ENCODE measurements at regions not wholly inside any gene's neighbourhood (a gene's known extent, or its start where the extent isn't known, plus 50 kb on each side); places are given as distances from the start of the nearest gene placed in this dataset.

DNA sequence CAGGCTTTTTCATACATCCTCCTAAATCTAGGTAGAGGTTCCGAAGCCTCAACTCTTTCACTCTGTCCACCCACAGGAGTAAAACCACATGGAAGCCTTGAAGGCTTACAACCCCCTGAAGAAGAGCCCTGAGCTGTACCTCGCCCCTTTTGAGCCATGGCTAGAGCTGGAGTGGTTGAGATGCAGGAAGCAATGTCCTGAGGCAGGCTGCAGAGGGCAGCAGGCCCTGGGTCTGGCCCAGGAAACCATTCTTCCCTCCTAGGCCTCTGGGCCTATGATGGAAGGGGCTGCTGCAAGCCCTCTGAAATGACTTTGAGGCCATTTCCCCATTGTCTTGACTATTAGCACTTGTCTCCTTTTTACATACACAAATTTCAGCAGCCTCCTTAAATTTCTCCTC, 1503.0 kb downstream of the KCNT2 start:
- Mint-ChIP-seq H3K9me3 (peaks cover 5 to 55% (median 30%) of the 10 kb centered on the region in 6 donors), H3K27me3 (ENCODE audit: low read depth in 3 of 3) (peaks cover 0 to 3% (median 0%) of the 10 kb centered on the region in 3 donors), H3K4me1 (no peaks in the 10 kb centered on the region), H3K4me3 (no peak overlapping the region), H3K27ac (no peak overlapping the region), H3K36me3 (peaks cover 0 to 6% (median 0%) of the 10 kb centered on the region in 3 donors)
- DNase-seq = no peak

DNA sequence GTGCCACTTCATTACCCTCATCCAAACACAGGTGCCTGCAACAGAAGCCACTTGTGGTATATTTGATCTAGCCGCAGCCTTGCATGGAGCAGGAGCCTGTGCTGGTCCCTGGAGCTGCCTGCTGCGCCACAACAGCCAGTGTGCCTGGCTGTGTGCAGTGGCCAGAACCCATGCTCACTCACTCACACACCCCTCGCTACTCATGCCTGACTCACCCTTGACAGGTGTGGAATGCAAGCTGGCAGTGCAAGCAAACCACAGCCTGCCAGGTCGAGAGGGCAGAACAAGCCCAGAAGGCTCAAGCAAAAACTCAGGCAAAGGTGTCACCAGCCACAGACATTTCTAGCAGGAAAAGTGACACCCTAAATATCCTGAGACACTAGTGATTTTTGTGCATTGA, 1510.9 kb downstream of the KCNT2 start:
- Mint-ChIP-seq H3K27me3 (ENCODE audit: low read depth in 3 of 3) (peaks cover 0 to 4% (median 0%) of the 10 kb centered on the region in 3 donors), H3K27ac (no peak overlapping the region), H3K36me3 (no peaks in the 10 kb centered on the region), H3K4me3 (no peak overlapping the region), H3K9me3 (peaks cover 15 to 49% (median 28%) of the 10 kb centered on the region in 6 donors), H3K4me1 (no peaks in the 10 kb centered on the region)
- DNase-seq = no peak

DNA sequence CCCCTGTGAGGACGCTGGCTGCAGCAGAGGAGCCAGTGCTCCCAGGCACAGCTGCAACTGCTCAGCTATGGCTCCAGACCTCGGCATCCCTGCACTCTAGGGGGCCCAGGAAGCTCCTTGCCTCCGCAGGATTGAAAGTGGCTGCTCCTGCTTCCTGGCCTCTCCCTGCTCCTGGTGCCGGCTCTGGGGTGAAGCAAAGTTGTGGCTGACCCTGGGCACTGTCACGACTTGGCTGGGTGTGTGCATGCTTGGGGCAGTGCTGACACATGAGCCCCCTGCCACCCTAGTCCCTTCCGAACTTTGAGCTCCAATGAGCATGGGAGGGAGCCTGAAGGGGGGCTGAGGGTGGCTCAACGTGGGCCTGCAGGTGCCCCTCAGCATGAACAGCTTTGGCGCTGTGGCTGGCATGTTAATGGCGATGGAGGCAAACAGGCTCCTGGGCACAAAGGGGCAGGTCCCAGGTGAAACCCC, 1512.2 kb downstream of the KCNT2 start:
- no peak overlapping the region for H3K27ac Mint-ChIP-seq
- peaks cover 15 to 54% (median 31%) of the 10 kb centered on the region in 6 donors for H3K9me3 Mint-ChIP-seq
- peaks cover 0 to 5% (median 0%) of the 10 kb centered on the region in 3 donors for H3K27me3 Mint-ChIP-seq (ENCODE audit: low read depth in 3 of 3)
- H3K4me1 Mint-ChIP-seq = no peaks in the 10 kb centered on the region
- no peak overlapping the region for H3K4me3 Mint-ChIP-seq
- no peak for DNase-seq
- no peaks in the 10 kb centered on the region for H3K36me3 Mint-ChIP-seq

DNA sequence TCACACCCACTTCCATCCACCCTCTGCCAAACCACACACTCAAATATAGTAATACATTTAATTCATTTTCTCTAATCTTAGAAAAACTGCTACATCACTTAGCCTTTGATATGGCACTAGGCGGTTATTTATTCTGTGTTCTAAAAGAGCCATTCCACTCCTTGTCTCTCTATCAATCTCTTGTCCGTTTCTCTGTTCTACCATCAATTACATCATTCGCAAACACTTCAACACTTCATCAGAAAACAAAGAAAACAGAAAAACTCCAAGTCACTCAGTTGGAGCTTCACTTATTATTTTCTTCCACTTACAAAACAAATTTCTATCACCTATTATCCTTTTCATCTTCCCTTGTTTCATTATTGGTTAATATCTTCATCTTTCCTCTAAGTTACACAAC, 1523.0 kb downstream of the KCNT2 start:
- H3K36me3 Mint-ChIP-seq = no peaks in the 10 kb centered on the region
- H3K27me3 Mint-ChIP-seq (ENCODE audit: low read depth in 3 of 3) = no peaks in the 10 kb centered on the region
- H3K4me3 Mint-ChIP-seq = no peak overlapping the region
- peaks cover 16 to 29% (median 25%) of the 10 kb centered on the region in 6 donors for H3K9me3 Mint-ChIP-seq
- DNase-seq = no peak
- no peaks in the 10 kb centered on the region for H3K4me1 Mint-ChIP-seq
- H3K27ac Mint-ChIP-seq = no peak overlapping the region

DNA sequence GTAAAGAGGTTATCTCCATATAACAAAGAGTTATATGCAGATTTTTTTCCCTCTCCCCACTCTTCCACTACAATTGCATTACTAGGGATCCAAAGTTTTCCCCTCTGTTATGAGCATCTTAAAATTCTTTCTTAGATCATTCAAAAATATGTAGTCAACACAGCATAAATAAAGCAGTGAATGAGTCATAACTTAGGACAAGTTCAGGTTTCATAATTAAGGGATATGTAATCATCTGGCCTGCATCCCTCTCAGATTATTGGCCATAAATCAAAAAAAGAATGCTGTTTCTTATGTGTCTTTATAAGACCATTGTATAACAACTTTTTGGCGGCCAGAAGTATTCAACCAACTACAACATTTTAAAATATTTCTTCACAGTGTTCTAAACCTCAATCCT, 1526.1 kb downstream of the KCNT2 start:
- no peaks in the 10 kb centered on the region for H3K36me3 Mint-ChIP-seq
- no peak overlapping the region for H3K4me3 Mint-ChIP-seq
- no peak for DNase-seq
- peaks cover 10 to 38% (median 26%) of the 10 kb centered on the region in 6 donors for H3K9me3 Mint-ChIP-seq
- no peaks in the 10 kb centered on the region for H3K4me1 Mint-ChIP-seq
- no peaks in the 10 kb centered on the region for H3K27me3 Mint-ChIP-seq (ENCODE audit: low read depth in 3 of 3)
- no peak overlapping the region for H3K27ac Mint-ChIP-seq

DNA sequence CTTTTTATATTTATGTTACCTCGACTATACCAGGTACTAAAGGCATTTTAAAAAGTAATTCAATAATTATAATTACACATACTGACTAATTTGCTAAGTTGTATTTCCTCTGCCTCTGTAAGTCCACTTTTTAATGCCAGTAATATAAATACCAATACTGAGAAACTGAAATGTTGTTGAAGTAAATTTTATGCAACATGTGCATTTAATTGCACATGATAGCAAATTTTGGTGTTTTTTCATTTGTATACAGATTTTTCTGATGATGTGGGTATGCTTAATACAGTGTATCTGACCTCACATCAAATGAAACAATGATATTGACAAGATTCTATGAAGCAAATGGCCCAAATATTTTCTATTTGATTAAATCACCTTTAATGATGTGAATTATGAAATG, 1531.6 kb downstream of the KCNT2 start:
- H3K27me3 Mint-ChIP-seq (ENCODE audit: low read depth in 3 of 3) = no peaks in the 10 kb centered on the region
- DNase-seq = no peak
- H3K27ac Mint-ChIP-seq = no peak overlapping the region
- H3K36me3 Mint-ChIP-seq = no peaks in the 10 kb centered on the region
- no peaks in the 10 kb centered on the region for H3K4me1 Mint-ChIP-seq
- H3K9me3 Mint-ChIP-seq = peaks cover 3 to 19% (median 11%) of the 10 kb centered on the region in 6 donors
- H3K4me3 Mint-ChIP-seq = no peak overlapping the region

DNA sequence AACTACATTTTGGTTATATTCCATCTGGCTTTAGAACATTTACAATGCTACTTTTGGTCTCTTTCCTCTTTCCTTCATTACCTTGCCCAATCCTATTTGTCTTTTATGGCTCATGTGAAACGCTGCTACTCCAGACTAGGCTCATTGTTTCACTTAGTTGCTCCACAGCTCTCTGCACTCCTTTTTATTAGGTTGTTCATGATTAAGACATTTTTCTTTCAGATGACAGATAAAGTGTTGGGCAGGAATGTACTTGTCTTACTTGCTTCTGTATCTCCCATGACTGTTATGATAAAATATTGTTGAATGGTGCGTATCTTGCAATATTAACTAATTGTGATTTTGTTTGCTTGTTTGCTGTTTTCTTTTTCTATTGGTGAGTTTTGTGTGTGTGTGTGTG, 1532.3 kb downstream of the KCNT2 start:
- Mint-ChIP-seq H3K4me1 (no peaks in the 10 kb centered on the region), H3K27me3 (ENCODE audit: low read depth in 3 of 3) (no peaks in the 10 kb centered on the region), H3K36me3 (no peaks in the 10 kb centered on the region), H3K9me3 (peaks cover 2 to 18% (median 10%) of the 10 kb centered on the region in 6 donors), H3K4me3 (no peak overlapping the region), H3K27ac (no peak overlapping the region)
- no peak for DNase-seq

DNA sequence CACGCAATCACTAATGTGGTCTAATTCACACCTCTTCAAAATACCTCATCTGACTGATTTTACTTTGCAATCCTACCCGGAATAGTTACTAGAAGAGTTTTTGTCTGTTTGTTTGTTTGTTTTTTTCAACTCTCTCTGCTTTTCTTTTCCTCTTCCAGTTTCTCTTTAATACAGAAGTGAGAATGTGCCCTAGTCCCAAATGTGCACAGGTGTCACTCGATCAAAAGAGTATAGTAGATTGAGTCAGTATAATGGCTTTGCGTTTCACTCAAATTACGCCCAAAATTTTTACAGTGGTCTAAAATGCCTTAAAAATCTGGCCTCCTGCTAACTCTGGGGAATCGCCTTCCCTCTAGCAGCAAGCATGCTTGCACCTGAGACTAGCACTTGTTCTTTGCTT, 1536.8 kb downstream of the KCNT2 start:
- Mint-ChIP-seq H3K27ac (no peak overlapping the region), H3K9me3 (peaks cover 3 to 9% (median 6%) of the 10 kb centered on the region in 6 donors), H3K4me1 (no peaks in the 10 kb centered on the region), H3K4me3 (no peak overlapping the region), H3K27me3 (ENCODE audit: low read depth in 3 of 3) (peaks cover 0 to 2% (median 0%) of the 10 kb centered on the region in 3 donors), H3K36me3 (no peaks in the 10 kb centered on the region)
- DNase-seq = no peak

DNA sequence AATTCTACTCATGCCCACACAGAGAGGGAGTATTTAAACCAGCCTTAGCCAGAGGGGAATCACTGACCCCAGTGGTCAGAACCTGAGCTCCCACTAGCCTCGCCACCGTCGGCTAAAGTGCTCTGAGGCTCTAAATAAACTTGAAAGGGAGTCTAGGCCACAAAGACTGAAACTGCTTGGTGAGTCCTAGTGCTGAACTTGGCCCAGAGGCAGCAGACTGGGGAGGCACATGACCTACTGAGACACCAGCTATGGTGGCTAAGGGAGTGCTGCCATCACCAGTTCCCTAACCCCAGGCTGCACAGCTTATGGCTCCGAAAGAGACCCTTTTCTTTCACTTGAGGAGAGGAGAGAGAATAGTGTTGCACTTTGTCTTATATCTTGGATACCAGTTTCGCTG, 1542.8 kb downstream of the KCNT2 start:
- no peaks in the 10 kb centered on the region for H3K4me1 Mint-ChIP-seq
- no peak overlapping the region for H3K27ac Mint-ChIP-seq
- no peak overlapping the region for H3K4me3 Mint-ChIP-seq
- H3K36me3 Mint-ChIP-seq = no peaks in the 10 kb centered on the region
- peaks cover 0 to 4% (median 2%) of the 10 kb centered on the region in 3 donors for H3K27me3 Mint-ChIP-seq (ENCODE audit: low read depth in 3 of 3)
- peaks cover 3 to 24% (median 8%) of the 10 kb centered on the region in 6 donors for H3K9me3 Mint-ChIP-seq
- no peak for DNase-seq

DNA sequence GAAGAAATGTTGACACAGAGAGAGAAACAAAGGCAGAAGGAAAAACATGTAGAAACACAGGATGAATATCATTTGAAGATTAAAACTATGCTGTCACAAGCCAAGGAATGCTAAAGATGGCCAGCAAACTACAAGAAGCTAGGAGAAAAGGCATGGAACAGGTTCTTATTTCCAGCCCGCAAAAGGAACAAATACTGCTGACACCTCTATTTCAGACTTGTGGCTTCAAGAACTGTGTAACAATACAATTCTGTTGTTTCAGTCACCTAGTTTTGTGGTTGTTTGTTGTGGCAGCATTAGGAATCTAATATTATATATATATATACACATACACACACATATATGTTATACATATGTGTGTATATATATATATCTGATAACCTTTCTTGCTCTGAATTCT, 1543.9 kb downstream of the KCNT2 start:
- H3K4me1 Mint-ChIP-seq = no peaks in the 10 kb centered on the region
- DNase-seq = no peak
- H3K9me3 Mint-ChIP-seq = peaks cover 3 to 24% (median 9%) of the 10 kb centered on the region in 6 donors
- H3K4me3 Mint-ChIP-seq = no peak overlapping the region
- no peak overlapping the region for H3K27ac Mint-ChIP-seq
- peaks cover 0 to 2% (median 2%) of the 10 kb centered on the region in 3 donors for H3K27me3 Mint-ChIP-seq (ENCODE audit: low read depth in 3 of 3)
- H3K36me3 Mint-ChIP-seq = no peaks in the 10 kb centered on the region

DNA sequence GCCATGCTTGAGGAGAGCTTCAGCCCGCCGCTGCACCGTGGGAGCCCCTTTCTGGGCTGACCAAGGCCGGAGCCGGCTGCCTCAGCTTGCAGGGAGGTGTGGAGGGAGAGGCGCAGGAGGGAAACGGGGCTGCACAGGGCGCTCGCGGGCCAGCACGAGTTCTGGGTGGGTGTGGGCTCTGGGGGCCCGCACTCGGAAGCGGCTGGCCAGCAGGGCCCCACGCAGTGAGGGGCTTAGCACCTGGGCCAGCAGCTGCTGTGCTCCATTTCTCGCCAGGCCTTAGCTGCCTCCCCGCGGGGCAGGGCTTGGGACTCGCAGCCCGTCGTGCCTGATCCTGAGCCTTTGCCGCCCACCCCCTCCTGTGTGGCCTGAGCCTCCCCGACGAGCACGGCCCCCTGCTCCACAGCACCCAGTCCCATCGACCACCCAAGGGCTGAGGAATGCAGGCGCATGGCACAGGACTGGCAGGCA, 1554.0 kb downstream of the KCNT2 start:
- H3K27ac Mint-ChIP-seq = no peak overlapping the region
- no peak for DNase-seq
- no peak overlapping the region for H3K4me3 Mint-ChIP-seq
- no peaks in the 10 kb centered on the region for H3K4me1 Mint-ChIP-seq
- H3K9me3 Mint-ChIP-seq = peaks cover 0 to 40% (median 22%) of the 10 kb centered on the region in 6 donors
- H3K27me3 Mint-ChIP-seq (ENCODE audit: low read depth in 3 of 3) = no peaks in the 10 kb centered on the region
- H3K36me3 Mint-ChIP-seq = no peaks in the 10 kb centered on the region

DNA sequence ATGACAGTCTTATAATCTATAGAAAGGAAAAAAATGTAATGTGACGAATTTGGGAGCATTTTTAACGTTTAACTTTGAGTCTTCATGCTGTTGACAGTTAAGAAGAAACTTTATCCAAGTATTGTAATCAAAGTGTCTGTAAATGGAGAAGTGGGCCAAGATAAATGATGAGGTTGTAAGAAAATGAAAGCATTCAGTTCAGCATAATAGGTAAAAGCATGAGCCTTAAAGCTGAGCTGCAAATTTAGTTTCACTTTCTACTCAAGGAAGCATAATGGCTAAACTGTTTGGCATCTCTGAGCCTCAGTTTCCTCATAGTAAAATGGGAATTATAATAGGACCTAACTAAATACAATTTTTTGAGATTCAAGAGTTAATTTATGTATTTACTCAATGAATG, 1554.8 kb downstream of the KCNT2 start:
- H3K36me3 Mint-ChIP-seq = no peaks in the 10 kb centered on the region
- H3K4me3 Mint-ChIP-seq = no peak overlapping the region
- no peaks in the 10 kb centered on the region for H3K4me1 Mint-ChIP-seq
- H3K27me3 Mint-ChIP-seq (ENCODE audit: low read depth in 3 of 3) = no peaks in the 10 kb centered on the region
- no peak for DNase-seq
- H3K27ac Mint-ChIP-seq = no peak overlapping the region
- peaks cover 0 to 35% (median 22%) of the 10 kb centered on the region in 6 donors for H3K9me3 Mint-ChIP-seq

DNA sequence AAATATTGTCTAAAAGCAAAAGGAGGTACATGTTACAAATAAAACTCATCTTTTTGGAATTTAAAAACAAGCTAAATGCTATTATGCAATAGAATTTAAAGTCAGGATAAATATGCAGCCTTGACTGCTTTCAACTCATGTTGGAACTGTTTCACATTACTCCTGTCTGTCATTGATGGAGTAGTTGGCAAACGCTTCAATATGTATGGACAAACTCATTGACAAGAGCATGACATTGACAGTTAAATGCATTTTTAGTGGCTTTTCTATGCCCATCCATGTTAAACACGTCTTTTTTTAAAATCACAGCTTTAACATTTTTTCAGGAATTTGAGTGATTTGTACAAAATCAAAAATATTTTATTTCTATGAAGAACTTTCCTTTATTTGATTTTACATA, 1560.5 kb downstream of the KCNT2 start:
- H3K36me3 Mint-ChIP-seq = no peaks in the 10 kb centered on the region
- peaks cover 0 to 25% (median 12%) of the 10 kb centered on the region in 6 donors for H3K9me3 Mint-ChIP-seq
- H3K4me3 Mint-ChIP-seq = no peak overlapping the region
- H3K4me1 Mint-ChIP-seq = no peaks in the 10 kb centered on the region
- H3K27me3 Mint-ChIP-seq (ENCODE audit: low read depth in 3 of 3) = no peaks in the 10 kb centered on the region
- no peak for DNase-seq
- H3K27ac Mint-ChIP-seq = no peak overlapping the region

DNA sequence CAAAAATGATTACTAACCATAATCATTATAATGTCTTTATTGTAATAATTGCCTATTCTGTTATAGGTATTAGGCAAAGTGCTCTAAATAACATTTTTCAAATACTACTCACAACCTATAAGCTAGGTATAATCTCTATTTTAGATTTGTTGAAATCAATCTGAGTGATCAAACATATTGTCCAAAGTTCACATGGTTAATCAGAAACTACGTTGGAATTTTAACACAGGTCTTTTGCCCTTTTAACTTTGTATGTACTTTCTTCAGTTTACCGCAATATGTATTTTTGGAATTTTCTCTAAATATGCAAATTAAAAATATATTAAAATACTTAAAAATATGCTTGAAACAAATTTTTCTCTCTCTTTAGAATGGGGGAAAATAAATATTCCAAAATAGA, 1563.2 kb downstream of the KCNT2 start:
- no peaks in the 10 kb centered on the region for H3K4me1 Mint-ChIP-seq
- H3K27ac Mint-ChIP-seq = no peak overlapping the region
- DNase-seq = no peak
- H3K36me3 Mint-ChIP-seq = no peaks in the 10 kb centered on the region
- peaks cover 6 to 21% (median 14%) of the 10 kb centered on the region in 6 donors for H3K9me3 Mint-ChIP-seq
- H3K4me3 Mint-ChIP-seq = no peak overlapping the region
- no peaks in the 10 kb centered on the region for H3K27me3 Mint-ChIP-seq (ENCODE audit: low read depth in 3 of 3)

DNA sequence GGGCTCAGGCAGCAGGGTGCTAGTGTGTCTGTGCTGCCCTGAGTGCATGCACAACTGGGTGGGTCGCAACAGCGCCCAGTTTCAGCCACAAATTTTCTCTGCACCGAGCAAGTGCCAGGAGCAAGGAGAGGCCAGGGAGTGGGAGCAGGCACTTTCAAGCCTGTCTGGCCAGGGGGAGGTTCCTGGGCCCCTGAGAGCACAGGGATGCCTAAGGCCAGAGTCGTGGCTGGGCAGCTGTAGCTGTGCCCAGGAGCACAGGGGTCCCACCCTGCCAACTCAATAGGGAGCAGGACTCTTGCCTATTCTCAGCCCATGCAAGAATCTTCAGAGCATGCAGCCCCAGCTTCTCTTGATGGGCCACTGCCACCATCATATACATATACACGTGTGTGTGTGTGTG, 1577.4 kb downstream of the KCNT2 start:
- H3K27ac Mint-ChIP-seq = no peak overlapping the region
- H3K9me3 Mint-ChIP-seq = peaks cover 18 to 50% (median 38%) of the 10 kb centered on the region in 6 donors
- no peak overlapping the region for H3K4me3 Mint-ChIP-seq
- no peaks in the 10 kb centered on the region for H3K27me3 Mint-ChIP-seq (ENCODE audit: low read depth in 3 of 3)
- no peaks in the 10 kb centered on the region for H3K4me1 Mint-ChIP-seq
- DNase-seq = no peak
- no peaks in the 10 kb centered on the region for H3K36me3 Mint-ChIP-seq
